Stomach (tissue), 4 donors: ENCODE measurements at regions not wholly inside any gene's neighbourhood (a gene's known extent, or its start where the extent isn't known, plus 50 kb on each side); places are given as distances from the start of the nearest gene placed in this dataset.

Source experiments
- POLR2A ChIP-seq, 4 donors: fragments of 450-650 bp; IDR thresholded peaks; one replicate each; pipeline ENCODE4 v1.6.1; 2016; ENCODE audit warnings: antibody characterized with exemption in 4 of 4, control low read depth in 2 of 4, mild to moderate bottlenecking in 1 of 4, moderate library complexity in 1 of 4
- POLR2AphosphoS5 ChIP-seq, 3 donors: sonication (generic); formaldehyde crosslinking; IDR thresholded peaks; one replicate each; pipeline ENCODE4 v1.6.1; 2016; ENCODE audit warnings: antibody characterized with exemption in 3 of 3
- TF ChIP-seq, protein P1 (sequence below), 7 experiments: fragments of 450-650 bp in 4 of 7; fragments of 200-600 bp in 3 of 7; sonication (generic) in 3 of 7; IDR thresholded peaks; one replicate each; pipeline ENCODE4 v1.5.1; 2016 to 2019; ENCODE audit warnings: antibody characterized with exemption in 7 of 7, control low read depth in 2 of 7, mild to moderate bottlenecking in 1 of 7

DNA sequence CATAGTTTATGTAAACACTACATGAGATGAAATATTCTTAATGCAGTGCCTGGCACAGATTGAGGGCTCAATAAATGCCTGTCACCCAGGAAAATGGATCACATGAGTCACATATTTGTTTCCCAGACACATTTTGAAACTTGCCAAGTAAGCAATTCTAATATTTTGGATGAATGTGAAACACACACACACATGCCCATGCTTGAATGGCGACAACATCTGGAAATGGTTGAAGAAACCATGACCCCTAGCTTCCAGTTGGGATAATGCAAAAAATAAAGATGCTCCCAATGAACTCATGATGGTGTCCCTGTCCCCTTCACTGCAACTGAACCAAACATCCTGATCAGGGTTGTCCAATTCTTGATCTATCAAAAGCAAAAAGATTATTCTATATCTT is 797.3 kb downstream of the XPNPEP1 start:
- TF ChIP-seq POLR2AphosphoS5 (IDR thresholded peaks at IDR 0.05) (no peak), POLR2A (IDR thresholded peaks at IDR 0.05) (no peak)
- TF ChIP-seq, protein P1, sequence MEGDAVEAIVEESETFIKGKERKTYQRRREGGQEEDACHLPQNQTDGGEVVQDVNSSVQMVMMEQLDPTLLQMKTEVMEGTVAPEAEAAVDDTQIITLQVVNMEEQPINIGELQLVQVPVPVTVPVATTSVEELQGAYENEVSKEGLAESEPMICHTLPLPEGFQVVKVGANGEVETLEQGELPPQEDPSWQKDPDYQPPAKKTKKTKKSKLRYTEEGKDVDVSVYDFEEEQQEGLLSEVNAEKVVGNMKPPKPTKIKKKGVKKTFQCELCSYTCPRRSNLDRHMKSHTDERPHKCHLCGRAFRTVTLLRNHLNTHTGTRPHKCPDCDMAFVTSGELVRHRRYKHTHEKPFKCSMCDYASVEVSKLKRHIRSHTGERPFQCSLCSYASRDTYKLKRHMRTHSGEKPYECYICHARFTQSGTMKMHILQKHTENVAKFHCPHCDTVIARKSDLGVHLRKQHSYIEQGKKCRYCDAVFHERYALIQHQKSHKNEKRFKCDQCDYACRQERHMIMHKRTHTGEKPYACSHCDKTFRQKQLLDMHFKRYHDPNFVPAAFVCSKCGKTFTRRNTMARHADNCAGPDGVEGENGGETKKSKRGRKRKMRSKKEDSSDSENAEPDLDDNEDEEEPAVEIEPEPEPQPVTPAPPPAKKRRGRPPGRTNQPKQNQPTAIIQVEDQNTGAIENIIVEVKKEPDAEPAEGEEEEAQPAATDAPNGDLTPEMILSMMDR (IDR thresholded peaks at IDR 0.05), result no peak
